RWPE1 (cell line): ENCODE measurements at regions not wholly inside any gene's neighbourhood (a gene's known extent, or its start where the extent isn't known, plus 50 kb on each side); places are given as distances from the start of the nearest gene placed in this dataset.
A peak's percentile ranks its signal among the peaks of the same experiment; 100 is the strongest.

Experiments used
- CTCF ChIA-PET: fragments of 350-600 bp; sonication (Branson Sonifier 250); formaldehyde crosslinking; extraction: SDS; loops from one replicate; lab custom pipeline; 2021; lab: Yijun Ruan, JAX
- POLR2A ChIA-PET: fragments of 400-600 bp; formaldehyde crosslinking; extraction: SDS; loops from one replicate; lab custom pipeline; 2020; ENCODE audit warnings: antibody characterized with exemption; ENCODE audit not compliant: low non-redundant PET; lab: Yijun Ruan, JAX
- DNase-seq: peaks from one replicate; pipeline ENCODE4 v3.0.0; 2012; ENCODE audit warnings: low spot score
- H3K27ac ChIP-seq: fragments of 450-650 bp; 2 replicates; pipeline ENCODE4 v1.5.1; 2017
- TF ChIP-seq, protein P1 (sequence below): fragments of 450-650 bp; conservative IDR thresholded peaks from 2 replicates; pipeline ENCODE4 v1.5.1; 2017; ENCODE audit warnings: low read depth, mild to moderate bottlenecking

DNA sequence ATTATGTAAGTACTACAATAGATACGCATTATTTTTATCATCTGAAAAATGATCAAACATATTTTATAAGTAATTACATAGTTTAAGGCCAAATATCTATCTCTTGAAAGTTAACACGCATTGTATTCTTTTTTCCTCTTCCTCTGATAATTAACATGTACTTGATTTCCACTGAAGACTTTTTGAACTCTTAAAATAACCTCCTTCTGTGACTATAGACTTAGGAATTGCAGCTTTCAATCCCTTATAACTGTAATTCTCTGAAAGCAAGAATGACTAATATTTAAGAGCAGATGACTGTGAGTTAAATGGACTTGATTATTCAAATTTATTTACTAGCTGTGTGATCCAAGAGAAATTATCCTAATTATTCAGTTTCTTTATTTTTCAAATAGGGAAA lies 730.6 kb upstream of the NECTIN3 start:
- no peak for DNase-seq

DNA sequence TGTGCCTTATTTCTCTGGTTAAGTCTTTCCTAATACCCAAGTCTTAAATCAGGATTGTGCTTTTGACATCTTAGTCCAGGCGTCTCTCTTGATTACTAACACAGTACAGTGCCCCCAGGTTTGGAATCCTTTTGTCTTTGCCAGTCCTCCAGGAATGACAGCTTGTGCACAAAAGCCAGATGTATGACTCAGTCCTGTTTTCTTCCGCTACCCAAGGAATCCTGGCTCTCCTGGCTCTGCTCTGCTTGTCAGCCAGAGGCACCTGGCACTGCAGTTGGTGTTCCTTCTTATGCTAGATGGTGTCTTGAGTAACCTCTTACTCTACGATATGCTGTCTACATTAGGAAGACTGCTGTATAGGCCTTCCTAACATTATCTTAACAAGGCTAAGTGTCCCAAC lies 728.2 kb upstream of the NECTIN3 start:
- ChIA-PET CTCF (no interaction called here), POLR2A (no interaction called here)
- TF ChIP-seq, protein P1, sequence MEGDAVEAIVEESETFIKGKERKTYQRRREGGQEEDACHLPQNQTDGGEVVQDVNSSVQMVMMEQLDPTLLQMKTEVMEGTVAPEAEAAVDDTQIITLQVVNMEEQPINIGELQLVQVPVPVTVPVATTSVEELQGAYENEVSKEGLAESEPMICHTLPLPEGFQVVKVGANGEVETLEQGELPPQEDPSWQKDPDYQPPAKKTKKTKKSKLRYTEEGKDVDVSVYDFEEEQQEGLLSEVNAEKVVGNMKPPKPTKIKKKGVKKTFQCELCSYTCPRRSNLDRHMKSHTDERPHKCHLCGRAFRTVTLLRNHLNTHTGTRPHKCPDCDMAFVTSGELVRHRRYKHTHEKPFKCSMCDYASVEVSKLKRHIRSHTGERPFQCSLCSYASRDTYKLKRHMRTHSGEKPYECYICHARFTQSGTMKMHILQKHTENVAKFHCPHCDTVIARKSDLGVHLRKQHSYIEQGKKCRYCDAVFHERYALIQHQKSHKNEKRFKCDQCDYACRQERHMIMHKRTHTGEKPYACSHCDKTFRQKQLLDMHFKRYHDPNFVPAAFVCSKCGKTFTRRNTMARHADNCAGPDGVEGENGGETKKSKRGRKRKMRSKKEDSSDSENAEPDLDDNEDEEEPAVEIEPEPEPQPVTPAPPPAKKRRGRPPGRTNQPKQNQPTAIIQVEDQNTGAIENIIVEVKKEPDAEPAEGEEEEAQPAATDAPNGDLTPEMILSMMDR: no peak
- no peak overlapping the region for H3K27ac ChIP-seq
- peak; percentile 36 for DNase-seq

More for the DNA sequence above, 730.6 kb upstream of the NECTIN3 start:
- POLR2A ChIA-PET: no interaction called here
- CTCF ChIA-PET: interaction anchor here (0.6 kb wide), 2 partner anchors 9 to 12 kb away, joined by 3 read pairs; no protein-coding TSS in a partner anchor
- TF ChIP-seq, protein P1: no peak
- no peak overlapping the region for H3K27ac ChIP-seq

GRCh38 chr3:110343945-110344344 lies 727.7 kb upstream of the NECTIN3 start:
- ChIA-PET POLR2A (no interaction called here), CTCF (no interaction called here)
- H3K27ac ChIP-seq: no peak overlapping the region
- no peak for DNase-seq
- TF ChIP-seq, protein P1: no peak

DNA sequence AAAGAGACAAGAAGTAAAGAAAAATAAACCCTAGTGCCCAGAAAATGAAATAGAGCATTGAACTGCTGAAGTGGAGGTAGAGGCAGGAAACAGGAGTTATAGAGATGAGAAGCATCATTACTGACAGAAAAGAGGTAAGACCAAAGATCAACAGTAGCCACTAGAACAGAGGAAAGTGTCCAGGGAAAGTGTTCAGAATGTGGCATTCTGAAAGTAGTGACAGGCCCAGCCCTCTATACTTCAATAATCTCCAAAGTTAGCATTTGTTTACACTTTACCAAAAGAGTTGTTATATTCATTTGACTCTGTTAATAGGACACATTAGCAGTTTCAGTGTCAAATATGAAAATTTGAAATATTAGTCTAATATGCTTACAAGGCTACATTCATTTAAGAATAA lies 727.1 kb upstream of the NECTIN3 start:
- POLR2A ChIA-PET: no interaction called here
- H3K27ac ChIP-seq: no peak overlapping the region
- TF ChIP-seq, protein P1: no peak
- no peak for DNase-seq
- CTCF ChIA-PET: no interaction called here

DNA sequence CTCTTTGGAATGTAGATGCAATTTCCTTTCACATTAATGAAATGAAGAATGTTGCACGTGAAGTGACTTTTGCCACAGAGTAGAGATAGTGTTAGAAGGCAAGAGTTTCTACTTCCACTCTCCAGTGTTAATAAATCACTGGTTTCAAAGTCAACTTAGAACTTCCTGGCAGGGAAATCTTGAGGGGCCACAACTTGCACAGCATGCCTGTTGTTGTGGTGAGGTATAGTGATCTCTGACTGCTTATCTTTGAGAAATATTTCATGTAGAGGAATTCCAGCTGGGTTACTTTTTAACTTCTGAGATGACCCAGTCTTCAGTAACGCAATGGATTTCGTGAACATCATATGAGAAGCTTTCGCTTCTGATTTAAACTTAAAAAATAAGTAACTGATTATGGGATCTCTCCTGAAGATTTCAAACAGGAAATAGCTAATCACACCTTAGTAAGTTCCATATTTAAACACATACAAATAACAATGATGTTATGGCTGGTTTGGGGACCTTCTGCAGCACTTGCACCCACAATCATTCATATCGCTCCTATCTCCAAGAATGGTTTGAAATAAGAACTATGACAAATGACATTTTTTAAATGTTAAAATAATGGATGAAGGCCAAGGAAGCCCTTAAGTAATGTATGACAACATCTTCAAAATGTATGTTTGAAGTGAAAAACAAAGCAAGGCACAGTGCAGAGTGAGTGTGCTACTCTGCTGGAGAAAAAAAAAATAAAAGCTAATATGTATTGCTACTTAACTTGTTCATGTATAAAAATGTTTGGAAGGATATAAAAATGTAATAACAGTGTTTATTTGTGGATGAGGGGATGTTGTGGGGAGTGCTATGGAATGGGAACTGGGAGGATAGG lies 726.5 kb upstream of the NECTIN3 start:
- H3K27ac ChIP-seq: no peak overlapping the region
- TF ChIP-seq, protein P1: no peak
- DNase-seq: no peak
- ChIA-PET POLR2A (no interaction called here), CTCF (no interaction called here)

DNA sequence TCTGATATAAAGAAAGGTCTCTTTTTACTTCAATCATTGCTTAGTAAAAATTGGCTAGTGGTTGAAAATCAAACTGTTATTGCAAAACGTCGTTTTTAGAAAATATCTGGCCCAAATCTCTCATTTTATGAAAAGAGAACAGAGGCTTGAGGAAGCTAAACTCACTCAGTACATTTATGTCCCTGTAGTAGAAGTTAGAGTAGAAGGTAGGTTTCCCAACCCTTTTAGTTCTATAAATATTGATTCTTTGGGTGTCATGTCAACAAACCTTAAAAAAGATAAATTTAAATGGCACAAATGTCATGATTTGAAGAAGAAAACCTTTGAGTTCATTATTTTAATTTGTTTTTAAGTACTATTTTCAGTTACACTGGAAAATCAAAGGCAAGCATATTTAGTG lies 722.3 kb upstream of the NECTIN3 start:
- no peak overlapping the region for H3K27ac ChIP-seq
- TF ChIP-seq, protein P1: no peak
- no peak for DNase-seq
- ChIA-PET CTCF (no interaction called here), POLR2A (no interaction called here)
